Bone marrow (tissue), 2 donors: ENCODE measurements at regions not wholly inside any gene's neighbourhood (a gene's known extent, or its start where the extent isn't known, plus 50 kb on each side); places are given as distances from the start of the nearest gene placed in this dataset.
"Not testable (repeated sequence)": the region's sequence is repeated elsewhere in the genome, so short reads cannot be mapped to it uniquely, and the experiment has no call there.

Experiments
- DNase-seq, 2 donors: peaks; one replicate each; lab custom pipeline; 2025; lab: John Stamatoyannopoulos, UW

DNA sequence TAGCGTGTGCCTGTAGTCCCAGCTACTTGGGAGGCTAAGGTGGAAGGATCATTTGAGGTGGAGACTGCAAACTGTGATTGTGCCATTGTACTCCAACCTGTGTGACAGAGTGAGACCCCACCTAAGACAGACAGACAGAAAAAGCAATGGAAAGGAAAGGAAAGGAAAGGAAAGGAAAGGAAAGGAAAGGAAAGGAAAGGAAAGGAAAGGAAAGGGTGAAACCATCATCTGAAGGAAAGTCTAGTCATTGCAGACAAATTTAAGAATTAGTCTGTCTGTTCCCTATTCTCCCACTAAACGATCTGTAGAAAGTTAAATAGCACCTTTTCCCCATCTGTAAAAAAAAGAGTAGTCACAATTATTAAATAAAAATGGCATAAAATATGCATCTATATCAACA is 91.1 kb upstream of the SKAP2 start:
- DNase-seq: no peak

DNA sequence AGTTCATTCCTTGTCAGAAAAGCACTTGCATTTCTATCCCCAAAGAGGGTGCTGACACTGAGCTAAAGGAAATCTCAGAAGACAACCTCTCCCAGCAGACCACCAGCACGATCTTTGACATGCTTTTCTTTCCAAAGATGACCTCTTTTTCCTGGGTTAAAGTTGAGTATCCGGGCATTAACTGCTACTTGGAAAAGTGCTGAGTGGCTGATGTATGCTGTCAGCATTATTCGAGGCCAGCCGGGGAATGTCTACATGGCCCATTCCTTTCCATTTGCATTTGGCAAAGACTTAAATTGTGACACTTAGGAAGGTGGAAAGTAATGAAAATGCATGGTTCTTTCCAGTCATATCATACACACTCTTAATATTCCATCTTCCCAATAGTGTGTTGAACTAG is 90.6 kb upstream of the SKAP2 start:
- DNase-seq: no peak

DNA sequence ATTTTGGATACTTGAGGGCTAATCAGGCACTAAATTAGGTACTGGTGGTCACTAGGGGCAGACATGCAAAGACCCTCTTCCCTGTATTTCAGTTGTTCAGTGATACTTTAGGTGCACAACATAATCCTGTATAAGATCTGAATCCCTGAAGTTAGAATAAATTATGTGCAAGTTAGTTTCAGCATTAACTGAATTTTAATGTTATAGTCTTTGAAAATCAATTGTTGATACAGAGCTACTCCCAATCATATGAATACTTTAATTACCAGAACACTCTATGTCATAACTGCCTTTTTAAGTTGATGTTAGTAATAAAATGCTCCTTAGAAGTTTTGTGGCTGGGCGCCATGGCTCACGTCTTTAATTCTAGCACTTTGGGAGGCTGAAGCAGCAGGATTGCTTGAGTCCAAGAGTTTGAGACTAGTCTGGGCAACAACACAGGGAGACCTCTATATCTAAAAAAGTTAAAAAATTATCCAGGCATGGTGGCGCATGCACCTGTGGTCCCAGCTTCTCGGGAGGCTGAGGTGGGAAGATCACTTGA is 87.1 kb upstream of the SKAP2 start:
- DNase-seq: no peak

DNA sequence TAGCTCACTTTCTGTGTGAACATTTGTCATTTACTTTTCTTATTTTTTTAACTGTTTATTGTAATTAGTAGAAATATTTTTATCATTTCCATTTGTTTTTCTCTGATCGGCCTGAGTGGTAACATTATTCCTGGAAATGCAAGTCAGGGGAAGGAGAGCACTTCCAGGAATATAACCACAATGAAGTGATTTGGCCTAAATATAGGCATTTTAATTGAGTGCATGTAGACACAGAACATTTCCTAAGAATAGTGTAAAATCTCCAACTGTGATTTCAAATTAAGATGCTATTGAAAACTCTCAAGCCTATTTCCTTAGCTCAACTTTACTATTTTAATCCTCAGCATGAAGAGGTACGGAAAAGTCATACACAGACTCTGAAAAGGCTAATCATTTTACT is 86.5 kb upstream of the SKAP2 start:
- no peak for DNase-seq

DNA sequence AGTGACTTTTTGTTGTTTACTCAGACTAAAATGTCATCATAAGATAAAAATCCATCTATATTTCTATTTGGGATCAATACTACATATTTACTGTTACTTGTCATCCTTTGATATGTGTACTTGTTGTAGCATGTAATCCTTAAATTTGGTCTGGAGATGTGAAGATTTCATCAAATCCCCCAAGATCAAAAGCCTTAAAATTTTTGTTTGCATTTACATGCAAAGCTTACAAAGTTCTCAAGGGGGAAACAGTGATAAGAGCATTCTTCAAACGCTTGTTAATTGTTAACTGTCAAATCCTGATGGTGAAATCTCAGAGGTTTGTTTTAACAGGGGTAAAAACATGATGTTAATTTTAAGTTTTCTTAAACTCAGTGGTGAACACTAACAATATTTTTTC is 84.9 kb upstream of the SKAP2 start:
- DNase-seq: no peak

DNA sequence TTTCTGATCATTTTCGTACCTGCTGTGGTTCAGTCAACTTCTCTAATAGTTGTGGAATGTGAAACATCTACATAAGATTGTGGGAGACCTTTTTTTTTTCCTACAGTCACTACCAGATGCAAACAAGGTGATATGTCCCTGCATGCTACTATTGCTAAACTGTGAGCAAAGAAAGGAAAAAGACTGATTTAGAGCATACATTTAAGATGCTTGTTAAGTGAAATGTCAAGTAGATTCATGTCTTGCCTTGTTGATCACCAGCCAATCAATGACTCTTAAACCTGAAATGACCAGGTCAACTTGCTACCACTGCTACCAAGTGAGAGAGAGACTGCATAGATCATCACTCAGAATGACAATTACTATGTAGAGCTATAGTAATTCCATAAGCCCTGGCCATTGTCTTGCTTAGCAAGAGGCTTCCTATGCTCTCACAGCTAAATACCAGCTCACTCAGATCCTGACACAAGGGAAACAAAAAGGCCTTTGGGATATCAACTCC is 84.3 kb upstream of the SKAP2 start:
- DNase-seq: no peak

DNA sequence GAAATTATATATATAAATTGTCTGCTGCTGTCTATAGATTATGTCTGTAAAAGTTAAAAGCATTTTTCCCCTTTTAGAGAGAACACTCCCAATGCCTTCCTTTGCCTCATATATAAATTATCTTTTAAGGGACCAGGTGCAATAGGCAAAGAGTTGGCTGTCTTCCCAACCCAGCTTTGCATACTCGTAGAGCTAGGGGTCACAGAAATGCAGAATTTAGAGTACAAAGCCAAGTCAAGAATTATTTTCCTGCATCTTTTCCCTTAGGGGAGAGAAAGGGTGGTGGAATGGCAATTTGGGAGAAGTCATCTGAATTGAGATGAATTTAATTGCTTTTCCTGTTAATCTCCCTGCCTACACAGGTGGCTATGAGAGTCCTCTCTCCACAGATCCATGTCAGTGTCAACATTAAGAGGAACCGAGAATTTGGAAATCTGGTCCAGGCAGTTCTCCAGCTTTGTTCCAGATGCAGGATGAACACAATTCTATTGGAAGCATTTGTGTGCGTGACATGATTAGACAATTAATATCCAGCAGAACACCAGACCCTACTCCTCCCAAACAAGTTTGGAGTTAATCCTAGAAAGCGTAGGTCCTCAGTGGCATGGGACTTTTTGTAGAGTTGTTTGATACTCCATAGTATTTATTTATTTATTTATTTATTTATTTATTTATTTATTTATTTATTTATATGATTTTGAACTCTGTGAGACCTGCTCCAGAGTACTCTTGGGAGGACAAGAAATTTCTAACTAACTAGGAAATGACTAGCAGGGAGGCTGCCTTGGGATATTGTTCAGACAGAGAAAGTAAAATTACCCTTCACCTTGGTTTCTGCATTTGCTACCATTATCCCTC is 80.3 kb upstream of the SKAP2 start:
- no peak for DNase-seq

DNA sequence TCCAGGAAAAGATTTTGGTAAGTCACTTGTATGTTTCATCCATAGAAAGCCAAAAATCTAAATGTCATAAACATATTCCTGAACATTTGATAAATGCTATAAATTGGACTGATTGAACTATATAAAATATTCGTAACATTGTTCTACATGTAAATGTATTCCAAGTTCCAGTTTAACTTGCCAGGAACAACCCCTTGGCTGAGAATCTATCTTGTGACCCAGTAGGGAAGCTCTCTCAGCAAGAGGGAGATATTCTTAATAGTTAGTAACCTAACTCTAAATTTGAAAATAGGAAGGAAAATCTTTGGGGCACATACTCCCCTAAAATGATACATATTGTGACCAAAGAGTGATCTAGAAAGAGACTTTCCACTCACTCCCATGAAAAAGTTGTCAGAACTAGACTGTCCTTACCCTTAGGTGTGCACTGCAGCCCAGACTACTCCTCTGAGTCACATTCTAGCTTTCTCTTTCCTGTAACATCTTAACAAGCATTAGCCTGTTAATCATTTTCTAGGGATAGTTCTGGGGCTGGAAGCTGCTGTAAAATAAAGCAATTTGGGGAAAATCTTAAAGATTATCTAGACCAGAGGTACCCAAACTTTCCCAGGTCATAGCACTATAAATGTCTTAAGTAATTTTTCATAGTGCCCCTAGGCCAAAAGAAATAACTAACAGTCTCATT is 73.7 kb upstream of the SKAP2 start:
- DNase-seq: no peak

DNA sequence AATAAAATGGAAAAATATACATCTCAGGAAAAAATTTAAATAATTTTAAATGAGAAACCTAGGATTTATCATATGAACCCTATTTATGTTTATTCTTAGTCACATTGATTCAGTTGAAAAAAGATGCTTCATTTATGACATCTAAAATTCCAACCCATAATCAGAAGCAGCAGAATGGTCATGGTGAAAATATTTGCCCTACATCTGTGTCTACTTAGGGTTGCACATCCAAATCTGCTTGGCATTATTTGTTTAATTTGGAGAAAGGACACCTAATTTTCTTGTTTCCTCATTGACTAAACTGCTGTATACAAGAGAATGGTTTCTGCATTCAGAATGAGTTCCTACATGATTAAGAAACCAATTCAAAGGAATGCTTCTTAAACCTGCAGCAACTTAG is 72.9 kb upstream of the SKAP2 start:
- DNase-seq: no peak

DNA sequence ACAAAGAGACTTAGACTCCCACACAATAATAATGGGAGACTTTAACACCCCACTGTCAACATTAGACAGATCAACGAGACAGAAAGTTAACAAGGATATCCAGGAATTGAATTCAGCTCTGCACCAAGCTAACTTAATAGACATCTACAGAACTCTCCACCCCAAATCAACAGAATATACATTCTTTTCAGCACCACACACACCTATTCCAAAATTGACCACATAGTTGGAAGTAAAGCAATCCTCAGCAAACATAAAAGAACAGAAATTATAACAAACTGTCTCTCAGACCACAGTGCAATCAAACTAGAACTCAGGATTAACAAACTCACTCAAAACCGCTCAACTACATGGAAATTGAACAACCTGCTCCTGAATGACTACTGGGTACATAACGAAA is 68.2 kb upstream of the SKAP2 start:
- DNase-seq: not testable (repeated sequence)

DNA sequence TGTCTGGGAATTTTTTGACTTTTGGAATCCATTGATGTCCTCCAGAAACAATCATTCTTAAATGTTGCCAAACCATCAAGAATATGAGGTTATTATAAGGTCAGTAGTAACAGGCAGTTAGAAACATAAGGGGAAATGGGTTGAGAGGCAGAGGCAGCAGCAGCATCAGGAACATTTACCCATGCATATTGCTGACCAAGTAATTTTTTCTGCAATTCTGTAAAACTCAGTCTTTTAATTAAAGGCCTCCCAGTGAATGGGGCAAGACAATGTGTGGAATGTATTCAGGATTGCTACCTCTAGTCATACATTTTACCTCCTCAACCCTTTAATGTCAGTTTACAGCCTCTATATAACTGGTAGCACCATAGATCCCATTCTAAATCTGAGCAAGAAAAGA is 66.5 kb upstream of the SKAP2 start:
- no peak for DNase-seq

DNA sequence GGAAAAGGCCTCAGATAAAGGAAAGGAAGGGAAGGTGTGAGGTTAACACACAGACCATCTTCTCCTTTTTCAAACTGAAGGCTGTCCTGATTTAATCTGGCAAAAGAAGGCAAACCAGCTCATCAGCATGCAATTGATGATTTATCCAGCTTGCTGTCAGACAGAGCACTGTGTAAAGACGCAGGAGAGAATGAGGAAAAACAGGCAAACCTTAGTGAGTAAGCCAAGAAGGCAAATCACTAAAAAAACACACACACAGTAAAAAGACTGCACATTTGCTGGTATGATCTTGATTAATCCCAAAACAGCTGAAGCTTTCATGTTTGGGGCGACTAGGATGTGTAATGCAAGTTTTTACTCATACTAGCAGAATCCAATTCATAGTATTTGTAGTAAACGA is 65.8 kb upstream of the SKAP2 start:
- no peak for DNase-seq

DNA sequence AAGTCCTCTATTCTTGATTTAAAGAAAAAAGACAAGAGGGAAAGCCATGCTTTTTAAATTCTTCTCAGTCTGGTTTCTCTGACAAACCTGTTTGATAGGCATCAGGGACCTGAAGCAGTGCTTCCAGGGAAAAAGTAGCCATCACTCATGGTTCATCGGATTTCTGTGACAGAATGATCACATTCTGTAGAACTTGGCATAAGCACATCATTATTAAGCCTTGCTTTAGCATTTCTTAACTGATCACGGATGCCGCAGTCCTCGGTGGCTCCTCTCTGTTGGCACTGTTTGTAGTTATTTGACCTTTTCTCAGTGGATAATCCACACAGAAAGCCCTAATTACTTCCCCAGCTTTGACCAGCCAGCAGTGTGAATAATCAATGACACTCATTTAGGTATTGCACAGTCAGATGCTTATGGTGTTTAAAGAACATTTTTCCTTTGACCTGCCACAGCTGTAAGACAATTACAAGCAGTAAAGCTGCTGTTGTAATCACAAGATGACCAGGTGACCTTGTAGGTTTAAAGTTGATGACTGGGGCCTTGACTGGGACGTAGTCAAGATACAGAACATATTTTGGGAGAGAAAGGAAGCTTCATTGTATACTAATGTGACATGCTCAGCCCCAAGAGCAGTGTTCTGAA is 64.4 kb upstream of the SKAP2 start:
- no peak for DNase-seq

DNA sequence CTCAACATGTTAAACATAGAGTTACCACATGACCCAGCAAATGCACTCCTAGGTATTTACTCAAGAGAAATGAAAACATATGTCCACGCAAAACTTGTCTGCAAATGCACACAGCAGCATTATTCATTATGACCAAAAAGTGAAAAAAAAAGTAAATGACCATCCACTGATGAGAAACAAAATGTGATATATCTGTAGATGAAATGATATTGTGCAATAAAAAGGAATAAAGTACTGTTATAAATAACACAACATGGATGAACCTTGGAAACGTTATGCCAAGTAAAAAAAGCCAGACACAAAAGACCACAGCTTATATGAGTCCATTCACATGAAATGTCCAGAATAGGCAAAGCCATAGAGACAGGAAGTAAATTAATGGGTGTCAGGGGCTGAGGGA is 61.4 kb upstream of the SKAP2 start:
- no peak for DNase-seq

DNA sequence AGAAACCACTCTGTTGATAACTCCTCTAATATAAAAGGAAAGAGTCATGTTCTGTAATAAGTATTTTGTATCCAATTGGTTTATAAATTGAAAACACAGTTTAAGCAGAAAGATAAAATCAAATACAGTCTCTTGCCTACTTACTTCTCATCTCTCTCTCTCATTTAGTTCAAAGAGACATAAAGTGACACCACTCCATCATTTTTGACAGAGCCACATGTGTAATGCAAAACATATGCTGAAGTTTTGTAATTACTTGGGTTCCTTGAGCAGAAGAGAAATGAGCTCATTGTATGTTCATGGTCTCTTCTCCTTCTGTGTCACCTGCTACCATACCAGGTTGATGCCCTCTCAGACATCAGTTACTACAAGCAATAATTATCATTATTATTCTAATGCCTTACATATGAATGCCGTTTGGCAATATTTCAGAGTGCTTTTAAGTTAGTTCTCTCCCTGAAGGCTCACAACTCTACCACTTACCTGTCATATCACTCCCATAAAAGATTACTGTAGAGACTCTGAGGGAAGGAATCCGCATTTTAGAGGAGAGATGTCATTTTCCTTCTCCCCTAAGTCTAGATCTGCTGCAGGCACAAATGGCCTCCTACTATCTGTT is 59.9 kb upstream of the SKAP2 start:
- DNase-seq: no peak

DNA sequence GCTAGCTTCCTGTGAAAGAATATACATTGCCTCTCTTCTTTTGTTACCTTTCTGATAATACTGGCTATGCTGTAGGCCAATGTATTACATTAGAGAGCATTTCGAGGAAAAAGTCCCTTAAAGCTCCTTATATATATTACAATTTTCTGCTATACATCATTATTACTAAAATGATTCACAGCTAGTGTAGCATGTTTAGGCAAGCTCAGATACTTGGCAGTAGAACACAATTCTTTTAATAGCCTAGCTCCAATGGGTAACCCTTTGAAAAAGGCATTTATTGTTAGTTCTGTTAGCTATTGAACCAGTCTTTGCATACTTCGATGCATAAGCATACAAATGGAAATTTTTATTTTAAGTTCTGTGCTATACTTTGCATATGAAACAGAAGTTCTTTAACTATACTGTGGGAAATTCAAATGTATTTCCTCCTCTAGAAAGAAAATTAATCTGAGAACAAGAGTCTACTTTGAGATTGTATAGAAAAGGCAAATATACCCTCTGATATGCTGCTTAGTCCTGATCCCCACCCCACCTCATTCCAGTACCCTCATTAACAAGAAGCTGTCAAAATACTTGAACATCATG is 55.6 kb upstream of the SKAP2 start:
- no peak for DNase-seq

DNA sequence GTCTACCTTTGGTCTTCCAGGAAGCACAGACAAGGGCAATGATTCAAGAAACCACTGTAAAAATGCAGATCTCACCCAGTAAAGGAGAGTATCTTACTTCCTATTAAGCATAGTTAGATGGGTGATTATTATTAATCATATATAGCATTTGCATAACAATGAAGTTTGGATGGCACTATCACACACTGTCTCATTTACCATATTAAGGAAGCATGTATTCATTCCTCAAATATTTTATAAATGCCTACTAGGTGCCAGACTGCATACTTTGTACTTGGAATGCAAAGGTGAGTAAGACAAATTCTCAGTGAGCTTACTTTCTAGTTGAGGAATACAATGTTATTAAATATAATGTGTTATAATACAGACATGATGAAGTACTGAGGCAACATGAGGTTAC is 53.9 kb upstream of the SKAP2 start:
- DNase-seq: no peak

DNA sequence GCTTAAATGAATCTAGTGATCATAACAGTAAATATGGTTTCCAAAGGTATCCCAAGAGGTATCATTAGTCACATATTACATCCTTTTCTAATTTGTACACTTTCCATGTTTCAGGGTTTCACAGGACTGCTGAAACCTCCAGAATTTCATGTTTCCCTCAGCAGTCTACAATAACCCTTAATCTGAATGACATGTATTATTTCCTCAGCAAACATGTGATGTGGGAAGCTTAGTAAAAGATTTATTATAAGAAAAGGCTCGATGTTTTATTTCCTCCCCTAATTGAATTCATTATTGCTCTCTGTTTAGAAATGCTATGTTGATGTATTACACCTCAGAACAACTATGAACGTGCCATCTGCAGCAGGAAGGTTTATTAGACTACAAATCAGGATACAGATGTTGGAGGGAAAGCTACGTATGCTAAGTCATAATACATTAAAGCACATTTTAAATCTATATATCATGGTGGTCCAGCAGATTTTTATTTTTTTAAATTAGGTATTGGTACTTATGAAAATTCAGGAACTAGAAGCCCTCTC is 52.5 kb upstream of the SKAP2 start:
- no peak for DNase-seq

DNA sequence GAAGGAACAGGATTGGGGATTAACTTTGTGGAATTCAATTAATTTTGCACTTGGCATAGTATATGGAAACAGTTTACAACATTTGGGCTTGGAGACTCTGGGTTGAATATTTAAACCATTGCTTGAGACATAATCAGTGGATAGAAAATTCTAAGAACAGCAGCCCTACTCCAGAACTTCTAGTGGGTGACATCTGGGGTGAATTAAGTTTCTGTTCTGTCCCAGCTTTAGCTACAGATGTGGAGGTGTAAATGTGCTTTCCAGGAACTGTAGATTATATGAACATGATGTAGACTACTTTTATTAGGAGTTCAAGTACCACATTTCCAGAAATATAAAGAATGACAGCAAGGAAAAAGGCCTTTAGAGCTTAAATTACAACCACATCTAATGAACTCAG is 51.9 kb upstream of the SKAP2 start:
- no peak for DNase-seq
